Smooth muscle cell (in vitro differentiated cells): ENCODE measurements at regions not wholly inside any gene's neighbourhood (a gene's known extent, or its start where the extent isn't known, plus 50 kb on each side); places are given as distances from the start of the nearest gene placed in this dataset.

Source experiments
- DNase-seq: peaks from one replicate; lab custom pipeline; 2025; ENCODE audit not compliant: unreplicated experiment; lab: John Stamatoyannopoulos, UW
- H2AFZ ChIP-seq: fragments of 200-600 bp; sonication (generic); 2 replicates; pipeline ENCODE4 v1.6.0; 2016; ENCODE audit warnings: antibody characterized with exemption, low read depth, mild to moderate bottlenecking
- H3F3A ChIP-seq: fragments of 200-600 bp; sonication (generic); 2 replicates; pipeline ENCODE4 v1.6.0; 2017; ENCODE audit warnings: antibody characterized with exemption, low read depth
- H3K27ac ChIP-seq: fragments of 200-600 bp; sonication (generic); 2 replicates; pipeline ENCODE4 v1.5.1; 2016; ENCODE audit warnings: low read depth, mild to moderate bottlenecking
- H3K27me3 ChIP-seq: fragments of 200-600 bp; sonication (generic); 2 replicates; pipeline ENCODE4 v1.6.1; 2016; ENCODE audit warnings: low read depth, mild to moderate bottlenecking
- H3K36me3 ChIP-seq: fragments of 200-600 bp; sonication (generic); 2 replicates; pipeline ENCODE4 v1.5.1; 2016; ENCODE audit warnings: low read depth
- H3K4me1 ChIP-seq: fragments of 200-600 bp; sonication (generic); 2 replicates; pipeline ENCODE4 v1.5.1; 2016; ENCODE audit warnings: low read depth
- H3K4me2 ChIP-seq: fragments of 200-600 bp; sonication (generic); 2 replicates; pipeline ENCODE4 v1.6.0; 2016; ENCODE audit warnings: mild to moderate bottlenecking
- H3K4me3 ChIP-seq: fragments of 200-600 bp; sonication (generic); 2 replicates; pipeline ENCODE4 v1.5.1; 2016; ENCODE audit warnings: mild to moderate bottlenecking
- H3K79me2 ChIP-seq: fragments of 200-600 bp; sonication (generic); 2 replicates; pipeline ENCODE4 v1.6.0; 2016; ENCODE audit warnings: low read depth, mild to moderate bottlenecking
- H3K9ac ChIP-seq: fragments of 200-600 bp; sonication (generic); 2 replicates; pipeline ENCODE4 v1.6.0; 2016; ENCODE audit warnings: low read depth
- H3K9me3 ChIP-seq: fragments of 200-600 bp; sonication (generic); replicated peaks from 2 replicates; pipeline ENCODE4 v1.5.1; 2016; ENCODE audit warnings: low read depth
- H4K20me1 ChIP-seq: fragments of 200-600 bp; sonication (generic); 2 replicates; pipeline ENCODE4 v1.6.0; 2016; ENCODE audit warnings: low read depth
- WGBS: methylation state at CpG from one replicate; pipeline ENCODE4 v1.1.7; 2016; ENCODE audit warnings: low lambda C conversion rate; 5-methylcytosine and 5-hydroxymethylcytosine counted together
- TF ChIP-seq, protein P1 (sequence below): fragments of 200-600 bp; sonication (generic); IDR thresholded peaks from 2 replicates; pipeline ENCODE4 v1.5.1; 2017; ENCODE audit warnings: borderline replicate concordance, mild to moderate bottlenecking, antibody characterized with exemption; ENCODE audit not compliant: insufficient read depth, poor library complexity, severe bottlenecking

- Histone ChIP-seq H3K79me2 (no peaks in the 10 kb centered on the region), H3F3A (no peaks in the 10 kb centered on the region), H3K36me3 (no peaks in the 10 kb centered on the region), H3K9me3 (no peaks in the 10 kb centered on the region), H3K27me3 (peaks cover 72% of the 10 kb centered on the region), H3K9ac (no peak overlapping the region), H3K27ac (no peak overlapping the region), H3K4me3 (no peak overlapping the region), H2AFZ (no peak overlapping the region), H3K4me1 (no peaks in the 10 kb centered on the region), H4K20me1 (no peaks in the 10 kb centered on the region), H3K4me2 (no peak overlapping the region)
- TF ChIP-seq, protein P1, sequence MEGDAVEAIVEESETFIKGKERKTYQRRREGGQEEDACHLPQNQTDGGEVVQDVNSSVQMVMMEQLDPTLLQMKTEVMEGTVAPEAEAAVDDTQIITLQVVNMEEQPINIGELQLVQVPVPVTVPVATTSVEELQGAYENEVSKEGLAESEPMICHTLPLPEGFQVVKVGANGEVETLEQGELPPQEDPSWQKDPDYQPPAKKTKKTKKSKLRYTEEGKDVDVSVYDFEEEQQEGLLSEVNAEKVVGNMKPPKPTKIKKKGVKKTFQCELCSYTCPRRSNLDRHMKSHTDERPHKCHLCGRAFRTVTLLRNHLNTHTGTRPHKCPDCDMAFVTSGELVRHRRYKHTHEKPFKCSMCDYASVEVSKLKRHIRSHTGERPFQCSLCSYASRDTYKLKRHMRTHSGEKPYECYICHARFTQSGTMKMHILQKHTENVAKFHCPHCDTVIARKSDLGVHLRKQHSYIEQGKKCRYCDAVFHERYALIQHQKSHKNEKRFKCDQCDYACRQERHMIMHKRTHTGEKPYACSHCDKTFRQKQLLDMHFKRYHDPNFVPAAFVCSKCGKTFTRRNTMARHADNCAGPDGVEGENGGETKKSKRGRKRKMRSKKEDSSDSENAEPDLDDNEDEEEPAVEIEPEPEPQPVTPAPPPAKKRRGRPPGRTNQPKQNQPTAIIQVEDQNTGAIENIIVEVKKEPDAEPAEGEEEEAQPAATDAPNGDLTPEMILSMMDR = no peak
- 85% methylated on average over 6 of the region's 6 CpGs for WGBS
- DNase-seq = no peak
Observed at GRCh38 chr7:156140896-156141295, 328.6 kb upstream of the SHH start.

GRCh38 chr7:156140447-156140846, 328.2 kb upstream of the SHH start:
- H3K9me3 ChIP-seq = no peaks in the 10 kb centered on the region
- no peaks in the 10 kb centered on the region for H3K79me2 ChIP-seq
- DNase-seq = no peak
- no peak overlapping the region for H2AFZ ChIP-seq
- peaks cover 72% of the 10 kb centered on the region for H3K27me3 ChIP-seq
- H3K27ac ChIP-seq = no peak overlapping the region
- H3K4me3 ChIP-seq = no peak overlapping the region
- no peak overlapping the region for H3K4me2 ChIP-seq
- H3K36me3 ChIP-seq = no peaks in the 10 kb centered on the region
- no peaks in the 10 kb centered on the region for H3K4me1 ChIP-seq
- WGBS = 74% methylated on average over 7 of the region's 7 CpGs
- H3K9ac ChIP-seq = no peak overlapping the region
- TF ChIP-seq, protein P1 = no peak
- no peaks in the 10 kb centered on the region for H3F3A ChIP-seq
- no peaks in the 10 kb centered on the region for H4K20me1 ChIP-seq

GRCh38 chr7:156139633-156140032, 327.4 kb upstream of the SHH start:
- H3K9me3 ChIP-seq = no peaks in the 10 kb centered on the region
- no peaks in the 10 kb centered on the region for H4K20me1 ChIP-seq
- no peaks in the 10 kb centered on the region for H3F3A ChIP-seq
- no peak overlapping the region for H3K27ac ChIP-seq
- DNase-seq = no peak
- no peaks in the 10 kb centered on the region for H3K4me1 ChIP-seq
- 76% methylated on average over 3 of the region's 3 CpGs for WGBS
- no peak overlapping the region for H3K4me2 ChIP-seq
- no peak overlapping the region for H3K9ac ChIP-seq
- H3K79me2 ChIP-seq = no peaks in the 10 kb centered on the region
- peaks cover 66% of the 10 kb centered on the region for H3K27me3 ChIP-seq
- TF ChIP-seq, protein P1 = no peak
- H3K4me3 ChIP-seq = no peak overlapping the region
- no peaks in the 10 kb centered on the region for H3K36me3 ChIP-seq
- no peak overlapping the region for H2AFZ ChIP-seq

DNA sequence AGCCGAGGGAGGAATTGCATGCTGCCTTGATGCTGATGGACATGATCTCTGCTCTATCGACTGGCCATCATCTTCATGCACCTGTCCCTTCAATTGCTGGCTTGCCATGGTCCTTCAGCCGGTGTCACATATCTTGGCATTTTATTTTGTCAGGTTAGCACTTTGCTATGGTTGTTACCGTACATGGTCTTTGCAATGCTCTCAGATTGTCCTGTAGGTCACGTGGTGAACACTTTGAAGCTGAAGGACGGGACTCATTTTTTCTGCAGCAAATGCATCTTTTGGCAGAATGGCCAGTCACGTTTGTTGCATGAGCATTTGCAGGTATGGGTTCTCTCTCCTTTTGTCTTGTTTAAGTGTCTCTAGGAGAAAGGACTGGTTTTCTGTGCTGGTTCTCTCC, 326.8 kb upstream of the SHH start:
- Histone ChIP-seq H4K20me1 (no peaks in the 10 kb centered on the region), H3K9me3 (no peaks in the 10 kb centered on the region), H3K4me3 (no peak overlapping the region), H3K4me1 (no peaks in the 10 kb centered on the region), H2AFZ (no peak overlapping the region), H3K9ac (no peak overlapping the region), H3K27ac (no peak overlapping the region), H3K79me2 (no peaks in the 10 kb centered on the region), H3K36me3 (no peaks in the 10 kb centered on the region), H3K4me2 (no peak overlapping the region), H3F3A (no peaks in the 10 kb centered on the region), H3K27me3 (peaks cover 60% of the 10 kb centered on the region)
- 88% methylated on average over 7 of the region's 7 CpGs for WGBS
- TF ChIP-seq, protein P1 = no peak
- DNase-seq = no peak
